HepG2 (cell line): ENCODE measurements at regions not wholly inside any gene's neighbourhood (a gene's known extent, or its start where the extent isn't known, plus 50 kb on each side); places are given as distances from the start of the nearest gene placed in this dataset.

Experiments
- ATAC-seq: fragments of 200-7000 bp; cut with Tn5 transposase; 3 replicates; pipeline ENCODE4 v1.9.1; 2020; ENCODE audit warnings: mild to moderate bottlenecking, moderate library complexity
- BruUV-seq: library from RNA; stranded (reverse); fragments of 400-500 nt; replicated peaks from 2 replicates; lab custom pipeline; 2021; lab: Mats Ljungman, UMichigan
- CTCF ChIA-PET: fragments of 300-600 bp; formaldehyde crosslinking; extraction: SDS; loops from one replicate; lab custom pipeline; 2021; ENCODE audit warnings: low total read pairs, inconsistent platforms, low intra/inter-chr PET ratio; lab: Yijun Ruan, JAX
- POLR2A ChIA-PET: fragments of 350-600 bp; sonication (Branson Sonifier 250); formaldehyde crosslinking; loops from one replicate; lab custom pipeline; 2020; ENCODE audit warnings: antibody characterized with exemption, inconsistent platforms; lab: Yijun Ruan, JAX
- DNase-seq: peaks from one replicate; pipeline ENCODE4 v3.0.0-alpha.2; 2015; ENCODE audit warnings: low spot score
- FAIRE-seq: peaks from 3 replicates; lab custom pipeline; 2011; peaks lifted over from hg19 to GRCh38; lab: Jason Lieb, UNC
- H2AFZ ChIP-seq: one replicate; pipeline ENCODE4 v1.6.1; 2011; ENCODE audit warnings: low read length, inconsistent platforms
- H3K27ac ChIP-seq: fragments of 300-600 bp; 3 replicates; pipeline ENCODE4 v1.8.0; 2011; ENCODE audit warnings: mixed run types, mild to moderate bottlenecking, mixed read lengths, low read length, inconsistent platforms; ENCODE audit not compliant: insufficient read depth; ENCODE audit errors: extremely low read length
- H3K27me3 ChIP-seq, 2 experiments: fragments of 200-600 bp in 1 of 2; 2 replicates in 1 of 2; 3 replicates in 1 of 2; pipeline versions ENCODE4 v1.6.0 to v1.8.0; 2011; ENCODE audit warnings: low read length in 2 of 2, mild to moderate bottlenecking in 2 of 2, moderate library complexity in 2 of 2, inconsistent platforms in 1 of 2; ENCODE audit not compliant: insufficient read depth in 2 of 2, control insufficient read depth in 1 of 2
- H3K36me3 ChIP-seq, 2 experiments: fragments of 200-600 bp in 1 of 2; replicated peaks in 1 of 2; 2 replicates in 1 of 2; 3 replicates in 1 of 2; pipeline versions ENCODE4 v1.5.1 to v1.8.0; 2011; ENCODE audit warnings: low read length in 2 of 2, inconsistent platforms in 1 of 2; ENCODE audit not compliant: insufficient read depth in 2 of 2, control insufficient read depth in 1 of 2
- H3K4me1 ChIP-seq: 2 replicates; pipeline ENCODE4 v1.5.1; 2012; ENCODE audit warnings: low read length, inconsistent platforms; ENCODE audit not compliant: insufficient read depth
- H3K4me2 ChIP-seq: 2 replicates; pipeline ENCODE4 v1.6.0; 2011; ENCODE audit warnings: low read depth, low read length, inconsistent platforms
- H3K4me3 ChIP-seq, 3 experiments: fragments of 200-600 bp in 1 of 3; sonication (generic), shearing (Covaris generic) in 1 of 3; replicated peaks in 1 of 3; 2 replicates each; pipeline ENCODE4 v1.5.1; 2011 to 2016; ENCODE audit warnings: low read length in 3 of 3, inconsistent platforms in 2 of 3, low read depth in 2 of 3, mild to moderate bottlenecking in 2 of 3, control low read depth in 1 of 3, mixed read lengths in 1 of 3; ENCODE audit not compliant: insufficient read depth in 1 of 3
- H3K79me2 ChIP-seq: one replicate; pipeline ENCODE4 v1.6.1; 2011; ENCODE audit warnings: low read length, inconsistent platforms; ENCODE audit not compliant: insufficient read depth
- H3K9ac ChIP-seq: 2 replicates; pipeline ENCODE4 v1.6.0; 2011; ENCODE audit warnings: mild to moderate bottlenecking, low read depth, low read length, inconsistent platforms; ENCODE audit not compliant: insufficient read depth
- H3K9me3 ChIP-seq: 2 replicates; pipeline ENCODE4 v1.5.1; 2012; ENCODE audit warnings: mild to moderate bottlenecking, low read length
- H4K20me1 ChIP-seq: 2 replicates; pipeline ENCODE4 v1.6.0; 2011; ENCODE audit warnings: inconsistent platforms, mild to moderate bottlenecking, low read length, moderate library complexity; ENCODE audit not compliant: insufficient read depth
- ELF1 ChIP-seq: sonication (generic); formaldehyde crosslinking; IDR thresholded peaks from 2 replicates; pipeline ENCODE4 v1.4.0; 2020; ENCODE audit warnings: missing genetic modification reagents
- JUN ChIP-seq: sonication (generic); formaldehyde crosslinking; IDR thresholded peaks from 2 replicates; pipeline ENCODE4 v1.4.0; 2020; ENCODE audit warnings: mild to moderate bottlenecking, missing genetic modification reagents
- ZNF44 ChIP-seq: sonication (generic); formaldehyde crosslinking; IDR thresholded peaks from 2 replicates; pipeline ENCODE4 v1.5.1; 2020; ENCODE audit warnings: mild to moderate bottlenecking, missing genetic modification reagents
- ZNF749 ChIP-seq: sonication (generic); formaldehyde crosslinking; IDR thresholded peaks from 2 replicates; pipeline ENCODE4 v1.8.0; 2022; ENCODE audit warnings: mild to moderate bottlenecking, missing genetic modification reagents, moderate library complexity, borderline replicate concordance
- WGBS: methylation state at CpG from one replicate; pipeline ENCODE4 v1.1.6; 2017; ENCODE audit warnings: low lambda C conversion rate; 5-methylcytosine and 5-hydroxymethylcytosine counted together
- in situ Hi-C: cut with HindIII; loops from 2 replicates; pipeline ENCODE4 v1.10.0; 2017; ENCODE audit warnings: low pct_unique_long_range_greater_than_20kb; ENCODE audit not compliant: extremely low pct_ligation_motif_present
- intact Hi-C: fragments of 100-400 bp; cut with micrococcal nuclease; formaldehyde crosslinking; loops from one replicate; pipeline ENCODE4 v1.10.0; 2022; ENCODE audit not compliant: unreplicated experiment
- TF ChIP-seq, protein P1 (sequence below): sonication (generic); formaldehyde crosslinking; IDR thresholded peaks from 2 replicates; pipeline ENCODE4 v1.9.0; 2021; ENCODE audit warnings: missing genetic modification reagents, borderline replicate concordance
- TF ChIP-seq, protein P2 (sequence below): IDR thresholded peaks from 2 replicates; pipeline ENCODE4 v1.6.1; 2012; ENCODE audit warnings: low read depth, low read length, improper control_type of control experiment

DNA sequence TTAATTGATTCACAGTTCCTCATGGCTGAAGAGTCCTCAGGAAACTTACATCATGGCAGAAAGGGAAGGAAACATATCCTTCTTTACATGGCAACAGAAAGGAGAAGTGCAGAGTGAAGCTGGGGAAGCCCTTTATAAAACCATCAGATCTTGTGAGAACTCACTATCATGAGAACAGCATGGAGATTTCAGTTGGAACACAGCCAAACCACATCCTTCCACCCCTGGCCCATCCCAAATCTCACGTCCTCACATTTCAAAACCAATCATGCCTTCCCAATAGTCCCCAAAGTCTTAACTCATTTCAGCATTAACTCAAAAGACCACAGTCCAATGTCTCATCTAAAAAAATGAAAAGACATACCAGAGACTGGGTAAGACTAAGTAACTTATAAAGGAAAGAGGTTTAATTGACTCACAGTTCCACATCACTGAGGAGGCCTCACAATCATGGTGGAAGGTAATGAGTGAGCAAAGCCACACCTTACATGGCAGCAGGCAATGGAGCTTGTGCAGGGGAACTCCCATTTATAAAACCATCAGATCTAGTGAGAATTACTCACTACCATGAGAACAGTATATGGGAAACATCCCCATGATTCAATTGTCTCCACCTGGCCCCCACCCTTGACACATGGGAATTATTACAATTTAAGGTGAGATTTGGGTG lies 105.2 kb downstream of the MRPL39 start (continued):
- TF ChIP-seq ZNF749, result no peak

DNA sequence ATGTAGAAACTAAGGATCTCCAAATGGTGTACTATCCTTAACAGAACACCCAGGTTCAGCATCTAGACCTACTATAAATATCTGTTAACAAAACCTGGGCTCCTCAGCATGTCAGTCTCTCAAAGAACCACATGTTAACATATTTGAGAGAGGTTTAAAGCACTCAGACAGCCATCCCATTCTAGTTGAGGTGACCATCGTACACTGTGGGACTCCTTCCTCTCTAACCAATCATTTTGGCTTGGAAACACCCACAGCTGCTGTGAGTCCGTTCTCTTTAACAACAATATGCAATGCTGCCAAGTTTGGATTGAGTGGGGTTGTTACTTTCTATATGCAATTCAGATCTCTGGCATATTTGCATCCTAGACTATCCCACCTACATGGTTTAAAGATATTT lies 105.8 kb downstream of the MRPL39 start:
- TF ChIP-seq, protein P1, sequence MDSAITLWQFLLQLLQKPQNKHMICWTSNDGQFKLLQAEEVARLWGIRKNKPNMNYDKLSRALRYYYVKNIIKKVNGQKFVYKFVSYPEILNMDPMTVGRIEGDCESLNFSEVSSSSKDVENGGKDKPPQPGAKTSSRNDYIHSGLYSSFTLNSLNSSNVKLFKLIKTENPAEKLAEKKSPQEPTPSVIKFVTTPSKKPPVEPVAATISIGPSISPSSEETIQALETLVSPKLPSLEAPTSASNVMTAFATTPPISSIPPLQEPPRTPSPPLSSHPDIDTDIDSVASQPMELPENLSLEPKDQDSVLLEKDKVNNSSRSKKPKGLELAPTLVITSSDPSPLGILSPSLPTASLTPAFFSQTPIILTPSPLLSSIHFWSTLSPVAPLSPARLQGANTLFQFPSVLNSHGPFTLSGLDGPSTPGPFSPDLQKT (CRISPR knock-in tag), result no peak
- TF ChIP-seq ZNF44 (CRISPR knock-in tag), result no peak
- TF ChIP-seq ELF1 (CRISPR knock-in tag), result no peak
- TF ChIP-seq, protein P2, sequence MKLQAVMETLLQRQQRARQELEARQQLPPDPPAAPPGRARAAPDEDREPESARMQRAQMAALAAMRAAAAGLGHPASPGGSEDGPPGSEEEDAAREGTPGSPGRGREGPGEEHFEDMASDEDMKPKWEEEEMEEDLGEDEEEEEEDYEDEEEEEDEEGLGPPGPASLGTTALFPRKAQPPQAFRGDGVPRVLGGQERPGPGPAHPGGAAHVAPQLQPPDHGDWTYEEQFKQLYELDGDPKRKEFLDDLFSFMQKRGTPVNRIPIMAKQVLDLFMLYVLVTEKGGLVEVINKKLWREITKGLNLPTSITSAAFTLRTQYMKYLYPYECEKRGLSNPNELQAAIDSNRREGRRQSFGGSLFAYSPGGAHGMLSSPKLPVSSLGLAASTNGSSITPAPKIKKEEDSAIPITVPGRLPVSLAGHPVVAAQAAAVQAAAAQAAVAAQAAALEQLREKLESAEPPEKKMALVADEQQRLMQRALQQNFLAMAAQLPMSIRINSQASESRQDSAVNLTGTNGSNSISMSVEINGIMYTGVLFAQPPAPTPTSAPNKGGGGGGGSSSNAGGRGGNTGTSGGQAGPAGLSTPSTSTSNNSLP, result no peak
- no peak for TF ChIP-seq JUN (CRISPR knock-in tag)
- H2AFZ ChIP-seq, result no peak overlapping the region
- H3K4me2 ChIP-seq, result no peak overlapping the region
- DNase-seq, result no peak
- no peak for FAIRE-seq
- no peaks in the 10 kb centered on the region for H3K36me3 ChIP-seq
- ATAC-seq, result no peak
- H3K4me3 ChIP-seq, result no peak overlapping the region
- 0% methylated on average over 2 of the region's 2 CpGs for WGBS
- BruUV-seq, result no TSS peak
- POLR2A ChIA-PET, result no interaction called here
- no peaks in the 10 kb centered on the region for H3K4me1 ChIP-seq
- H3K9me3 ChIP-seq, result peaks cover 93% of the 10 kb centered on the region
- H4K20me1 ChIP-seq, result no peaks in the 10 kb centered on the region
- H3K9ac ChIP-seq, result no peak overlapping the region
- CTCF ChIA-PET, result no interaction called here
- H3K79me2 ChIP-seq, result no peaks in the 10 kb centered on the region
- H3K27ac ChIP-seq, result no peak overlapping the region
- in situ Hi-C loops, result no loop called here
- intact Hi-C loops, result no loop called here
- H3K27me3 ChIP-seq, result no peaks in the 10 kb centered on the region
